K562 (cell line): ENCODE measurements at regions not wholly inside any gene's neighbourhood (a gene's known extent, or its start where the extent isn't known, plus 50 kb on each side); places are given as distances from the start of the nearest gene placed in this dataset.

Source experiments
- ATAC-seq: fragments of 200-7000 bp; cut with Tn5 transposase; 3 replicates; pipeline ENCODE4 v1.9.1; 2020; ENCODE audit warnings: moderate library complexity
- BruUV-seq: library from RNA; stranded (reverse); fragments of 400-500 nt; replicated peaks from 2 replicates; lab custom pipeline; 2021; lab: Mats Ljungman, UMichigan
- CTCF ChIA-PET: fragments of 300-600 bp; formaldehyde crosslinking; extraction: SDS; loops from one replicate; lab custom pipeline; 2021; ENCODE audit warnings: low intra/inter-chr PET ratio; lab: Yijun Ruan, JAX
- POLR2A ChIA-PET: fragments of 300-600, 350-650 bp; sonication (Branson Sonifier 250); formaldehyde crosslinking; extraction: SDS; loops from one replicate; lab custom pipeline; 2021; ENCODE audit warnings: antibody characterized with exemption, inconsistent platforms; lab: Yijun Ruan, JAX
- DNase-seq, 4 experiments: peaks; one replicate each; pipeline versions ENCODE4 v3.0.0 to v3.0.0-alpha.2; 2011 to 2018; ENCODE audit warnings: low spot score in 3 of 4, mixed read lengths in 3 of 4; ENCODE audit errors: extremely low read depth in 1 of 4
- FAIRE-seq: peaks from 2 replicates; lab custom pipeline; 2011; peaks lifted over from hg19 to GRCh38; lab: Jason Lieb, UNC
- H2AFZ ChIP-seq: 2 replicates; pipeline ENCODE4 v1.6.0; 2011; ENCODE audit warnings: low read depth, low read length, control low read depth, inconsistent platforms
- H3K27ac ChIP-seq: fragments of 200-600 bp; 3 replicates; pipeline ENCODE4 v1.8.0; 2011; ENCODE audit warnings: low read depth, mild to moderate bottlenecking, control low read depth, inconsistent platforms, low read length, moderate library complexity, mixed read lengths; ENCODE audit errors: extremely low read depth
- H3K27me3 ChIP-seq, 2 experiments: fragments of 300-600 bp in 1 of 2; 2 replicates in 1 of 2; 3 replicates in 1 of 2; pipeline versions ENCODE4 v1.6.0 to v1.8.0; 2011; ENCODE audit warnings: inconsistent platforms in 2 of 2, low read length in 2 of 2, mild to moderate bottlenecking in 1 of 2, mixed read lengths in 1 of 2, moderate library complexity in 1 of 2; ENCODE audit not compliant: control insufficient read depth in 2 of 2, insufficient read depth in 2 of 2
- H3K36me3 ChIP-seq: fragments of 300-600 bp; 3 replicates; pipeline ENCODE4 v1.8.0; 2011; ENCODE audit warnings: mild to moderate bottlenecking, low read length, inconsistent platforms; ENCODE audit not compliant: control insufficient read depth, insufficient read depth
- H3K4me1 ChIP-seq, 2 experiments: fragments of 200-600 bp in 1 of 2; replicated peaks in 1 of 2; 2 replicates in 1 of 2; 3 replicates in 1 of 2; pipeline versions ENCODE4 v1.5.1 to v1.8.0; 2011; ENCODE audit warnings: inconsistent platforms in 2 of 2, low read length in 2 of 2, mild to moderate bottlenecking in 1 of 2, mixed read lengths in 1 of 2, moderate library complexity in 1 of 2; ENCODE audit not compliant: control insufficient read depth in 2 of 2, insufficient read depth in 2 of 2
- H3K4me2 ChIP-seq: 2 replicates; pipeline ENCODE4 v1.6.1; 2011; ENCODE audit warnings: low read length, control low read depth, inconsistent platforms, mixed read lengths; ENCODE audit not compliant: insufficient read depth
- H3K4me3 ChIP-seq: fragments of 200-600 bp; sonication (generic), shearing (Covaris generic); 2 replicates; pipeline ENCODE4 v1.5.1; 2016; ENCODE audit warnings: control low read depth, inconsistent platforms
- H3K79me2 ChIP-seq: fragments of 200-600 bp; 3 replicates; pipeline ENCODE4 v1.8.0; 2011; ENCODE audit warnings: low read length, inconsistent platforms; ENCODE audit not compliant: control insufficient read depth, insufficient read depth
- H3K9ac ChIP-seq, 2 experiments: 2 replicates each; pipeline versions ENCODE4 v1.6.0 to v1.6.1; 2011; ENCODE audit warnings: low read depth in 2 of 2, low read length in 2 of 2, control low read depth in 1 of 2, inconsistent platforms in 1 of 2, mild to moderate bottlenecking in 1 of 2, mixed read lengths in 1 of 2; ENCODE audit not compliant: insufficient read depth in 1 of 2
- H3K9me1 ChIP-seq: one replicate; pipeline ENCODE4 v1.6.0; 2011; ENCODE audit warnings: inconsistent platforms, mild to moderate bottlenecking, low read length, moderate library complexity; ENCODE audit not compliant: control insufficient read depth, insufficient read depth
- H3K9me3 ChIP-seq: replicated peaks from 2 replicates; pipeline ENCODE4 v1.5.1; 2011; ENCODE audit warnings: low read depth, low read length, inconsistent platforms; ENCODE audit not compliant: control insufficient read depth, insufficient read depth
- H4K20me1 ChIP-seq: replicated peaks from 2 replicates; pipeline ENCODE4 v1.6.1; 2011; ENCODE audit warnings: low read length, inconsistent platforms, mixed read lengths; ENCODE audit not compliant: control insufficient read depth, insufficient read depth
- BRD4 ChIP-seq: fragments of 200-600 bp; sonication (generic); IDR thresholded peaks from 2 replicates; pipeline ENCODE4 v1.6.1; 2017; ENCODE audit warnings: inconsistent platforms
- CBFA2T3 ChIP-seq: fragments of 450-650 bp; IDR thresholded peaks from 2 replicates; pipeline ENCODE4 v1.6.1; 2017
- HIVEP1 ChIP-seq: fragments of 250-450 bp; sonication (Bioruptor Pico); IDR thresholded peaks from 2 replicates; pipeline ENCODE4 v1.4.0; 2020; ENCODE audit warnings: mild to moderate bottlenecking
- NCOA1 ChIP-seq: fragments of 450-650 bp; IDR thresholded peaks from 2 replicates; pipeline ENCODE4 v1.6.1; 2016; ENCODE audit warnings: low read depth
- NRF1 ChIP-seq, 2 experiments: fragments of 450-650 bp; IDR thresholded peaks in 1 of 2; conservative IDR thresholded peaks in 1 of 2; 2 replicates each; pipeline ENCODE4 v1.6.1; 2014; ENCODE audit warnings: mild to moderate bottlenecking in 2 of 2
- PCBP2 ChIP-seq: fragments of 200-400 bp; formaldehyde crosslinking; IDR thresholded peaks from 2 replicates; pipeline ENCODE4 v1.6.1; 2018; ENCODE audit warnings: low read length, low read depth, mild to moderate bottlenecking, moderate library complexity; ENCODE audit not compliant: poor library complexity, severe bottlenecking
- SMARCA4 ChIP-seq: fragments of 450-650 bp; IDR thresholded peaks from 2 replicates; pipeline ENCODE4 v1.6.1; 2016
- TFAM ChIP-seq: fragments of 250-450 bp; sonication (Bioruptor Pico); conservative IDR thresholded peaks from 2 replicates; pipeline ENCODE4 v1.5.0; 2021; ENCODE audit warnings: mild to moderate bottlenecking, moderate library complexity
- WGBS: fragments of 100-300 bp; shearing (Covaris generic); methylation state at CpG from one replicate; pipeline ENCODE4 v1.1.6; 2016; ENCODE audit warnings: low coverage, mixed read lengths; ENCODE audit not compliant: insufficient coverage; ENCODE audit errors: missing lambda C conversion rate; 5-methylcytosine and 5-hydroxymethylcytosine counted together
- in situ Hi-C: fragments of 300-500 bp; cut with MboI; formaldehyde crosslinking; loops from 4 replicates; pipeline ENCODE4 v1.15.0; 2018; ENCODE audit warnings: inconsistent platforms, mixed read lengths
- intact Hi-C: fragments of 100-400 bp; cut with micrococcal nuclease; formaldehyde crosslinking; loops from 2 replicates; pipeline ENCODE4 v1.14.2; 2022

GRCh38 chr10:8844141-8844540 is 789.7 kb downstream of the GATA3 start:
- FAIRE-seq (no peak), ATAC-seq (no peak), DNase-seq (no peak)
- H3K9me1 ChIP-seq, result no peaks in the 10 kb centered on the region
- in situ Hi-C loops (no loop called here), intact Hi-C loops (no loop called here)
- TF ChIP-seq HIVEP1 (no peak), NRF1 (conservative IDR thresholded peaks at IDR 0.05 in 1 of 2, IDR thresholded peaks at IDR 0.05 in 1 of 2) (no peak), CBFA2T3 (no peak)
- no peaks in the 10 kb centered on the region for H4K20me1 ChIP-seq
- no peaks in the 10 kb centered on the region for H3K9me3 ChIP-seq
- H2AFZ ChIP-seq, result no peak overlapping the region
- no peaks in the 10 kb centered on the region for H3K27me3 ChIP-seq
- no peaks in the 10 kb centered on the region for H3K79me2 ChIP-seq
- CTCF ChIA-PET, result no interaction called here
- no TSS peak for BruUV-seq
- no peak overlapping the region for H3K4me3 ChIP-seq
- H3K27ac ChIP-seq, result no peak overlapping the region
- no peak overlapping the region for H3K4me2 ChIP-seq
- H3K9ac ChIP-seq, result no peak overlapping the region
- POLR2A ChIA-PET, result no interaction called here
- no peaks in the 10 kb centered on the region for H3K36me3 ChIP-seq
- H3K4me1 ChIP-seq, result no peaks in the 10 kb centered on the region

- no peak overlapping the region for H3K9ac ChIP-seq
- WGBS, result 0% methylated on average over 3 of the region's 3 CpGs
- intact Hi-C loops (no loop called here), in situ Hi-C loops (no loop called here)
- no peak overlapping the region for H3K4me2 ChIP-seq
- ATAC-seq (no peak), DNase-seq (no peak), FAIRE-seq (no peak)
- no peaks in the 10 kb centered on the region for H3K9me3 ChIP-seq
- H3K27ac ChIP-seq, result no peak overlapping the region
- H3K4me1 ChIP-seq, result no peaks in the 10 kb centered on the region
- no TSS peak for BruUV-seq
- no peaks in the 10 kb centered on the region for H3K9me1 ChIP-seq
- no peaks in the 10 kb centered on the region for H4K20me1 ChIP-seq
- TF ChIP-seq NCOA1, result no peak
- no peak for TF ChIP-seq BRD4
- TF ChIP-seq SMARCA4, result no peak
- TF ChIP-seq TFAM (CRISPR knock-in tag), result no peak
- TF ChIP-seq PCBP2, result no peak
- CTCF ChIA-PET, result no interaction called here
- H2AFZ ChIP-seq, result no peak overlapping the region
- H3K4me3 ChIP-seq, result no peak overlapping the region
- no peaks in the 10 kb centered on the region for H3K36me3 ChIP-seq
- POLR2A ChIA-PET, result no interaction called here
- no peaks in the 10 kb centered on the region for H3K27me3 ChIP-seq
- no peaks in the 10 kb centered on the region for H3K79me2 ChIP-seq
Observed at GRCh38 chr10:8852546-8852945, 798.1 kb downstream of the GATA3 start.
